ENCODE measurements at regions not wholly inside any gene's neighbourhood (a gene's known extent, or its start where the extent isn't known, plus 50 kb on each side); places are given as distances from the start of the nearest gene placed in this dataset.

GRCh38 chr9:73807952-73808351 lies 656.3 kb downstream of the ANXA1 start:
- TF ChIP-seq CTCF (IDR thresholded peaks at IDR 0.05; ENCODE audit: unreplicated experiment) = no peak
- no peak for DNase-seq (ENCODE audit: low spot score in 2 of 2, unreplicated experiment in 2 of 2)
- Mint-ChIP-seq H3K27me3 (ENCODE audit: low read depth) (no peaks in the 10 kb centered on the region), H3K9me3 (no peaks in the 10 kb centered on the region), H3K27ac (no peak overlapping the region), H3K4me1 (peaks cover 11% of the 10 kb centered on the region), H3K36me3 (no peaks in the 10 kb centered on the region), H3K4me3 (no peak overlapping the region)

- no peak overlapping the region for H3K27ac Mint-ChIP-seq
- no peaks in the 10 kb centered on the region for H3K27me3 Mint-ChIP-seq (ENCODE audit: low read depth)
- H3K9me3 Mint-ChIP-seq = no peaks in the 10 kb centered on the region
- H3K4me1 Mint-ChIP-seq = peaks cover 5% of the 10 kb centered on the region
- H3K4me3 Mint-ChIP-seq = no peak overlapping the region
- DNase-seq (ENCODE audit: low spot score in 2 of 2, unreplicated experiment in 2 of 2) = no peak
- TF ChIP-seq CTCF (IDR thresholded peaks at IDR 0.05; ENCODE audit: unreplicated experiment) = no peak
- H3K36me3 Mint-ChIP-seq = no peaks in the 10 kb centered on the region
These were observed 659.0 kb downstream of the ANXA1 start for GRCh38 chr9:73810585-73811215.

- Mint-ChIP-seq H3K9me3 (no peaks in the 10 kb centered on the region), H3K36me3 (no peaks in the 10 kb centered on the region), H3K4me3 (no peak overlapping the region), H3K27me3 (ENCODE audit: low read depth) (no peaks in the 10 kb centered on the region), H3K4me1 (peaks cover 5% of the 10 kb centered on the region), H3K27ac (no peak overlapping the region)
- TF ChIP-seq CTCF (IDR thresholded peaks at IDR 0.05; ENCODE audit: unreplicated experiment) = no peak
- no peak for DNase-seq (ENCODE audit: low spot score in 2 of 2, unreplicated experiment in 2 of 2)
These were observed 661.9 kb downstream of the ANXA1 start for GRCh38 chr9:73813546-73813945.

GRCh38 chr9:73816905-73817304 lies 665.2 kb downstream of the ANXA1 start:
- Mint-ChIP-seq H3K27me3 (ENCODE audit: low read depth) (no peaks in the 10 kb centered on the region), H3K4me1 (no peaks in the 10 kb centered on the region), H3K36me3 (no peaks in the 10 kb centered on the region), H3K9me3 (no peaks in the 10 kb centered on the region), H3K4me3 (no peak overlapping the region), H3K27ac (no peak overlapping the region)
- no peak for TF ChIP-seq CTCF (IDR thresholded peaks at IDR 0.05; ENCODE audit: unreplicated experiment)
- no peak for DNase-seq (ENCODE audit: low spot score in 2 of 2, unreplicated experiment in 2 of 2)

GRCh38 chr9:73824671-73825070 lies 672.5 kb upstream of the RORB start:
- Mint-ChIP-seq H3K4me1 (no peaks in the 10 kb centered on the region), H3K27ac (no peak overlapping the region), H3K36me3 (no peaks in the 10 kb centered on the region), H3K27me3 (ENCODE audit: low read depth) (no peaks in the 10 kb centered on the region), H3K4me3 (no peak overlapping the region), H3K9me3 (no peaks in the 10 kb centered on the region)
- DNase-seq (ENCODE audit: low spot score in 2 of 2, unreplicated experiment in 2 of 2) = no peak
- no peak for TF ChIP-seq CTCF (IDR thresholded peaks at IDR 0.05; ENCODE audit: unreplicated experiment)

DNA sequence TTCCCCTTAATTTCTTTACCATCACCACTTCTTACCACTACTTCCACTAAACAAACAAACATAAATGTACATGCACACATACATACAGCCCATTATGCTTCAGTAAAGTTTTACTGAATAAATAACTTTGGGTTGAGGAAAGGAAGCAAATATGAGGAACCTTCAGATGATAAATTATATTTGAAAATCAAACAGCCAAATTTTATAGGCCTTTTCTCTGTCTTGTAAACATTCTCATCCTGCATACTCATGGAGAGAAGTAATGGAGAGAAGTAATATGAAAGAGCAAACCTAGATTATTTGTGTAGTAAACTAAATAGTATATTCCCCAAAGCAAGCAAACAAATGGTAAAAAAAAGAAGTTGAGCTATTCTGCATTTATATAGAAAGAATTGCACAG lies 658.3 kb upstream of the RORB start:
- Mint-ChIP-seq H3K27me3 (ENCODE audit: low read depth) (no peaks in the 10 kb centered on the region), H3K4me3 (no peak overlapping the region), H3K27ac (no peak overlapping the region), H3K4me1 (no peaks in the 10 kb centered on the region), H3K9me3 (peaks cover 4% of the 10 kb centered on the region), H3K36me3 (no peaks in the 10 kb centered on the region)
- TF ChIP-seq CTCF (IDR thresholded peaks at IDR 0.05; ENCODE audit: unreplicated experiment) = no peak
- no peak for DNase-seq (ENCODE audit: low spot score in 2 of 2, unreplicated experiment in 2 of 2)
